ENCODE measurements at regions not wholly inside any gene's neighbourhood (a gene's known extent, or its start where the extent isn't known, plus 50 kb on each side); places are given as distances from the start of the nearest gene placed in this dataset.
A peak's percentile ranks its signal among the peaks of the same experiment; 100 is the strongest.

DNA sequence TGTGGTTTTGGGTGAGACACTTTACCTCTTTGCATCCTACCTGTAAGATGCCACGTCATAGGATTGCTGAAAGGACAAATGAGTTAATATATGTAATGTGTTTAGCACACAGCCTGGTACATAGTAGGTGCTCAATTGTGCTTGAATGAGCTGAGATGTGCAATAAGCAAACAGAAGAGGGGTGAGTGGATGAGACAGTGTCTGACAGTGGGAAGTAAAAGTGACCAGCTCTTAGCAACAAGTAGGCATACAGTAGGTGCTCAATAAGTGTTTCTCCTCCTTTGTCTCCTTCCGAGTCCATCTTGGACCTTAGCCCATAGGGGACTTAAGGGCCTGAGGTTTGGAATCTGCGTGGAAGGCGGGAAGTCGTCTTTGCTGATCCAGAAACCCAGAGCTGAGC is 104.7 kb downstream of the CEBPB start:
- H3K4me1 ChIP-seq: peaks cover 19 to 49% (median 42%) of the 10 kb centered on the region in 4 donors
- WGBS: 66% methylated on average over 2 of the region's 5 CpGs
- intact Hi-C loops (cut with DNase I): no loop called here
- peak overlapping the region; percentile 55 to 77 (median 71) for H3K27ac ChIP-seq (replicated peaks in 1 of 4)
- no peaks in the 10 kb centered on the region for H3K27me3 ChIP-seq
- no peaks in the 10 kb centered on the region for H3K36me3 ChIP-seq
- DNase-seq (ENCODE audit: extremely low spot score): no peak
- no peak overlapping the region for H3K4me3 ChIP-seq
- TF ChIP-seq, protein P1, sequence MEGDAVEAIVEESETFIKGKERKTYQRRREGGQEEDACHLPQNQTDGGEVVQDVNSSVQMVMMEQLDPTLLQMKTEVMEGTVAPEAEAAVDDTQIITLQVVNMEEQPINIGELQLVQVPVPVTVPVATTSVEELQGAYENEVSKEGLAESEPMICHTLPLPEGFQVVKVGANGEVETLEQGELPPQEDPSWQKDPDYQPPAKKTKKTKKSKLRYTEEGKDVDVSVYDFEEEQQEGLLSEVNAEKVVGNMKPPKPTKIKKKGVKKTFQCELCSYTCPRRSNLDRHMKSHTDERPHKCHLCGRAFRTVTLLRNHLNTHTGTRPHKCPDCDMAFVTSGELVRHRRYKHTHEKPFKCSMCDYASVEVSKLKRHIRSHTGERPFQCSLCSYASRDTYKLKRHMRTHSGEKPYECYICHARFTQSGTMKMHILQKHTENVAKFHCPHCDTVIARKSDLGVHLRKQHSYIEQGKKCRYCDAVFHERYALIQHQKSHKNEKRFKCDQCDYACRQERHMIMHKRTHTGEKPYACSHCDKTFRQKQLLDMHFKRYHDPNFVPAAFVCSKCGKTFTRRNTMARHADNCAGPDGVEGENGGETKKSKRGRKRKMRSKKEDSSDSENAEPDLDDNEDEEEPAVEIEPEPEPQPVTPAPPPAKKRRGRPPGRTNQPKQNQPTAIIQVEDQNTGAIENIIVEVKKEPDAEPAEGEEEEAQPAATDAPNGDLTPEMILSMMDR (IDR thresholded peaks at IDR 0.05): no peak
- TF ChIP-seq EP300 (IDR thresholded peaks at IDR 0.05): no peak
- no peak for TF ChIP-seq POLR2AphosphoS5 (IDR thresholded peaks at IDR 0.05)
- no peak for TF ChIP-seq POLR2A (IDR thresholded peaks at IDR 0.05; ENCODE audit: low read depth)
- H3K9me3 ChIP-seq: no peaks in the 10 kb centered on the region

DNA sequence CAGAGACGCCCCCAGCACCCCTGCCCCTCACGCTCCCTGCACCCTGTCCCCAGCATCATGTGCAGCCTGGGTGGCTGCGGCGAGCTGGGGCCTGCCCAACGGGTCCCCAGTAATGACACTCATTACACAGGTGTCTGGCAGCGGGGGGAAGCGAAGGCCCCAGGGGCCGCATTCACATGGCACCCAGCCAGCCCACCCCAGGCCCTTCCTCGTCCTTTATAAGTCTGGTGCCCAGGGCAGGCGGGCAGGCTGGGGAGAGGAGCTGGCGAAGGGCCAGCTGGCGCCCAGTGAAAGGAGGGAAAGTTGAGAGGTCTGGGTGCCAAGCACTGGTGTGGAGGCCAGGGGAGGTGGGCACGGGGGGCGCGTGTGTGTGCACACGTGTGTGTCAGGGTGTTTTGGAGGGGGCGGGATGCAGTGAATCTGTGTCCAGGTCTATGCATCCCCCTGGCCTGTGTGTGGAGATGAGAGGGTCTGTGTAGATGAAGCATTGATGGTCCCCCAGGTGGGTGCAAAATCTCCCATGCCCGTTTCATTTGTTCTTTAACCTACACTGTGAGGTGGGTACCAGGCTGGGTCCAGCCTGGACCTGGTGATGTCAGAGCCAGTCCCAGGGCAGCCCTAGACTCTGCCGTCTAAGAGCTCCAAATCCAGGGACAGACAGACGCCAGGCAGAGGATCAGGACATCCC is 105.3 kb downstream of the CEBPB start:
- no peak for TF ChIP-seq POLR2A (IDR thresholded peaks at IDR 0.05; ENCODE audit: low read depth)
- TF ChIP-seq EP300 (IDR thresholded peaks at IDR 0.05): no peak
- WGBS: 80% methylated on average over 18 of the region's 20 CpGs
- Histone ChIP-seq H3K27me3 (no peaks in the 10 kb centered on the region), H3K9me3 (no peaks in the 10 kb centered on the region), H3K36me3 (no peaks in the 10 kb centered on the region), H3K4me3 (no peak overlapping the region), H3K4me1 (peaks cover 19 to 48% (median 42%) of the 10 kb centered on the region in 4 donors), H3K27ac (replicated peaks in 1 of 4) (peak overlapping the region; percentile 57 to 77 (median 71))
- DNase-seq (ENCODE audit: extremely low spot score): no peak
- intact Hi-C loops (cut with DNase I): no loop called here

DNA sequence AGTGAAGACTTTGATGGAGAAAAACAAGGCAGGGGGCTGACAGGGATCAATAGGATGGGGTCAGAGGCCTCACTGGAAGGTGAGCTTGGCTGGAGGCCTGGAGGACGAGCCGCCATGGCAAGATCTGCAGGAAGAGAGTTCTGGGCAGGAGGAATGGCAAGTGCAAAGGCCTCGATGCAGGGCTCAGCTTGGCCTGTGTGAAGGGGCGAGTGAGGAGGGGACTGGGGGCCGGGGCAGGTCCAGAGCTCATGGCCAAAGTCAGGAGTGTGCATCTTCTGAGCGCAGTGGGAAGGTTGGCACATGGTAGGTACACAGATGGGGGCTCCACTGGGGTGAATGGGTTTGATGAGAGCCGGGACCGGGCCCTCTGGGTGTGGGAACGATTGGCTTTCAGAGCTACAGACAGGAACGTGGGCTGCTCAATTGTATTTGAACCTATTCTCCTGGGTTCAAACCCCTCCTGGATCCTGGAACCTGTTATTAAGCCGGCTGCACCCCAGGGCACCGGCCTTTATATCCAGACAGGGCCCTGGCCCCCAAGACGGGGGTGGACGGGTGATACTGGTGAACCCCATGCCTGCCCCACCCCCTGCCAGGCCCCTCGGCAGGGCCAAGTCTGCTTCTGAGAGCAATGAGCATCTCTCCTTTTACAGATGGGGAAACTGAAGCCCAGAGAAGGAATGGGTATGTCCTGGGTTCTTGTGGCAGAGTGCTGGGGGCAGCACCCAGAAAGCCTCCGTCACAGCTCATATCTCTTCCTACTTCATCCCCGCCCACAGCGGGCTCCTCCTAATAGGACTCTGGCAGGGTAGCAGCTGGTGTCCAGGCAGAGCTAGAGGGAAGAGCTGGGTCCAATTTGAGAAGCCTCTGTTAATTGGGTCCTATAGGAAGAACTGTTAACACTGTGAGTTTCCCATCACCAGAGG is 106.1 kb downstream of the CEBPB start:
- Histone ChIP-seq H3K27me3 (no peaks in the 10 kb centered on the region), H3K4me1 (peaks cover 16 to 39% (median 33%) of the 10 kb centered on the region in 4 donors), H3K27ac (replicated peaks in 1 of 4) (peak overlapping the region; percentile 57 to 77 (median 71)), H3K36me3 (no peaks in the 10 kb centered on the region), H3K4me3 (no peak overlapping the region), H3K9me3 (no peaks in the 10 kb centered on the region)
- WGBS: 88% methylated on average over 16 of the region's 18 CpGs
- TF ChIP-seq, protein P1 (IDR thresholded peaks at IDR 0.05): no peak
- TF ChIP-seq POLR2AphosphoS5 (IDR thresholded peaks at IDR 0.05) (no peak), POLR2A (IDR thresholded peaks at IDR 0.05; ENCODE audit: low read depth) (no peak), EP300 (IDR thresholded peaks at IDR 0.05) (no peak)
- no peak for DNase-seq (ENCODE audit: extremely low spot score)
- intact Hi-C loops (cut with DNase I): no loop called here

DNA sequence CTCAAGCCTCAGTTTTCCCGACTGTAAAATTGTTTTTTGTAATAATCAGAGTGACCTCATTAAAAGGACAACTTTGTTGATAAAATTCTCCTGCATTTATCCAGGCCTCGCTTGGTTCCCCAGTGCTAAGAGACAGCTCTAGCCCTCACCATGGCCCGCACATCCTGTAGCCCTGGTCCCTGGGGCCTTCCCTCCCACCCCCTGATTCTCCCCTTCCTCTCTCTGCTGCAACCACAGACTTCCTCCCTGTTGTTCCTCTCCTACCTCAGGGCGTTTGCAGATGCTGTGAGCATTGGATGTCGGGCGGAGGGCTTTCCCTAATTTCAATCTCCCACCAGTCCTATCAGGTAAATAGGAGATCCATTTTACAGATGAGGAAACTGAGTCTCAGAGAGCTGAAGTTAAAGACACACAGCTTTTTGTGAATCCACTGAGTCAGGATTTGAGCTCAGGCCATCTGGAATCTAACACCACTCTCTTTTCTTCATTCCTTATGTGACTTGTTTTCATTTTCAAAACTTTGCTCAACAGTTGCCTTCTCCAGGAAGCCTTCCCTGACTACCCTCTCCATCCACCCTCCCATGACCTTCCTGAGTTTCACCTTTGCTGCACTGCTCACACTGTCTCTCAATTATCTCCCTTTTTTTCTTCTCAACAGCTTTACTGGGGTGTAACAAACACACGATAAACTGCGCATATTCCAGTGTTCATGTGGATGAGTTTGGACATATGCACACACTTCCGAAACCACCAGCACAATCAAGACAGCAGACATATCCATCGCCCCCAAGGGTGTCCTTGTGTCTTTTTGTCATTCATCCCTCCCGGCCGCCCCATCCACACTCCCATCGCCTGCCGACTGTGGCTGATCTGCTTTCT is 107.1 kb downstream of the CEBPB start:
- WGBS: 82% methylated on average over 14 of the region's 14 CpGs
- no peaks in the 10 kb centered on the region for H3K27me3 ChIP-seq
- TF ChIP-seq, protein P1 (IDR thresholded peaks at IDR 0.05): no peak
- TF ChIP-seq EP300 (IDR thresholded peaks at IDR 0.05): no peak
- no peak for TF ChIP-seq POLR2AphosphoS5 (IDR thresholded peaks at IDR 0.05)
- TF ChIP-seq POLR2A (IDR thresholded peaks at IDR 0.05; ENCODE audit: low read depth): no peak
- peak overlapping the region in 3 of 4 donors; percentile 69 to 77 (median 73) for H3K27ac ChIP-seq (replicated peaks in 1 of 4)
- H3K36me3 ChIP-seq: no peaks in the 10 kb centered on the region
- intact Hi-C loops (cut with DNase I): no loop called here
- H3K4me3 ChIP-seq: no peak overlapping the region
- H3K4me1 ChIP-seq: peaks cover 6 to 35% (median 29%) of the 10 kb centered on the region in 4 donors
- no peak for DNase-seq (ENCODE audit: extremely low spot score)
- H3K9me3 ChIP-seq: no peaks in the 10 kb centered on the region

All from esophagus muscularis mucosa (tissue), 4 donors.